ENCODE measurements at regions not wholly inside any gene's neighbourhood (a gene's known extent, or its start where the extent isn't known, plus 50 kb on each side); places are given as distances from the start of the nearest gene placed in this dataset.

- dilution Hi-C loops (cut with MboI; ENCODE audit: extremely low pct_ligation_motif_present, low sequenced_read_pairs) = no loop called here
- Histone ChIP-seq H3K36me3 (ENCODE audit: control insufficient read depth in 2 of 2, extremely low read depth in 1 of 2, insufficient read depth in 2 of 2, low read length in 2 of 2) (no peaks in the 10 kb centered on the region), H3K9ac (ENCODE audit: control insufficient read depth, extremely low read depth, insufficient read depth, low read length) (no peak overlapping the region), H3K27ac (ENCODE audit: control insufficient read depth, insufficient read depth, low read length) (no peak overlapping the region), H3K27me3 (ENCODE audit: control insufficient read depth, extremely low read depth, insufficient read depth, low read length) (no peaks in the 10 kb centered on the region), H2AFZ (ENCODE audit: control insufficient read depth, low read length) (no peak overlapping the region), H3K79me2 (ENCODE audit: control insufficient read depth, insufficient read depth, low read length) (no peaks in the 10 kb centered on the region), H3K4me2 (ENCODE audit: control insufficient read depth, extremely low read depth, insufficient read depth, low read depth, low read length) (no peak overlapping the region), H3K9me1 (ENCODE audit: control insufficient read depth, extremely low read depth, insufficient read depth, low read length) (no peaks in the 10 kb centered on the region), H3K4me3 (ENCODE audit: control insufficient read depth in 2 of 3, extremely low read depth in 1 of 3, insufficient read depth in 2 of 3, low read depth in 1 of 3, low read length in 3 of 3) (no peak overlapping the region), H3K4me1 (ENCODE audit: control insufficient read depth, extremely low read depth, insufficient read depth, low read length) (peaks cover 2% of the 10 kb centered on the region), H4K20me1 (ENCODE audit: control insufficient read depth, extremely low read depth, insufficient read depth, low read length) (no peaks in the 10 kb centered on the region), H3K9me3 (ENCODE audit: control insufficient read depth, low read depth, low read length) (no peaks in the 10 kb centered on the region)
- TF ChIP-seq CTCF (optimal IDR thresholded peaks at IDR 0.05 in 1 of 3, IDR thresholded peaks at IDR 0.05 in 1 of 3, conservative IDR thresholded peaks at IDR 0.05 in 1 of 3; ENCODE audit: extremely low read depth in 1 of 3, insufficient read depth in 2 of 3, low read length in 3 of 3) (no peak), EZH2 (IDR thresholded peaks at IDR 0.05; ENCODE audit: low read length) (no peak)
- no peak for DNase-seq (ENCODE audit: low read depth, low spot score)
- FAIRE-seq = no peak
These were observed 312.0 kb downstream of the SOX4 start for GRCh38 chr6:21905531-21905930.

- Histone ChIP-seq H3K4me1 (ENCODE audit: control insufficient read depth, extremely low read depth, insufficient read depth, low read length) (no peaks in the 10 kb centered on the region), H4K20me1 (ENCODE audit: control insufficient read depth, extremely low read depth, insufficient read depth, low read length) (no peaks in the 10 kb centered on the region), H3K79me2 (ENCODE audit: control insufficient read depth, insufficient read depth, low read length) (no peaks in the 10 kb centered on the region), H3K9me1 (ENCODE audit: control insufficient read depth, extremely low read depth, insufficient read depth, low read length) (no peaks in the 10 kb centered on the region), H2AFZ (ENCODE audit: control insufficient read depth, low read length) (no peak overlapping the region), H3K4me2 (ENCODE audit: control insufficient read depth, extremely low read depth, insufficient read depth, low read depth, low read length) (no peak overlapping the region), H3K9ac (ENCODE audit: control insufficient read depth, extremely low read depth, insufficient read depth, low read length) (no peak overlapping the region), H3K4me3 (ENCODE audit: control insufficient read depth in 2 of 3, extremely low read depth in 1 of 3, insufficient read depth in 2 of 3, low read depth in 1 of 3, low read length in 3 of 3) (no peak overlapping the region), H3K27ac (ENCODE audit: control insufficient read depth, insufficient read depth, low read length) (no peak overlapping the region), H3K27me3 (ENCODE audit: control insufficient read depth, extremely low read depth, insufficient read depth, low read length) (no peaks in the 10 kb centered on the region), H3K9me3 (ENCODE audit: control insufficient read depth, low read depth, low read length) (no peaks in the 10 kb centered on the region), H3K36me3 (ENCODE audit: control insufficient read depth in 2 of 2, extremely low read depth in 1 of 2, insufficient read depth in 2 of 2, low read length in 2 of 2) (no peaks in the 10 kb centered on the region)
- FAIRE-seq = no peak
- DNase-seq (ENCODE audit: low read depth, low spot score) = no peak
- no peak for TF ChIP-seq EZH2 (IDR thresholded peaks at IDR 0.05; ENCODE audit: low read length)
- TF ChIP-seq CTCF (optimal IDR thresholded peaks at IDR 0.05 in 1 of 3, IDR thresholded peaks at IDR 0.05 in 1 of 3, conservative IDR thresholded peaks at IDR 0.05 in 1 of 3; ENCODE audit: extremely low read depth in 1 of 3, insufficient read depth in 2 of 3, low read length in 3 of 3) = no peak
- dilution Hi-C loops (cut with MboI; ENCODE audit: extremely low pct_ligation_motif_present, low sequenced_read_pairs) = no loop called here
These were observed 313.3 kb downstream of the SOX4 start for GRCh38 chr6:21906826-21907225.

Measured in keratinocyte (primary cell).